Thoracic aorta (tissue), 2 donors: ENCODE measurements at regions not wholly inside any gene's neighbourhood (a gene's known extent, or its start where the extent isn't known, plus 50 kb on each side); places are given as distances from the start of the nearest gene placed in this dataset.

Experiments used
- ATAC-seq: fragments of 150-250 bp; one replicate; pipeline ENCODE4 v1.8.0; 2017; ENCODE audit warnings: low read depth; ENCODE audit not compliant: insufficient number of reproducible peaks, low FRiP score
- DNase-seq: peaks from one replicate; pipeline ENCODE4 v3.0.0-alpha.2; 2020; ENCODE audit warnings: low spot score
- H3K27ac ChIP-seq, 2 donors: fragments of 200-600 bp; sonication (generic); 1 replicate in 1 of 2; 2 replicates in 1 of 2; pipeline ENCODE4 v1.5.1; 2016; ENCODE audit warnings: mild to moderate bottlenecking in 2 of 2, moderate library complexity in 2 of 2
- H3K27me3 ChIP-seq: fragments of 200-600 bp; sonication (generic); replicated peaks from 2 replicates; pipeline ENCODE4 v1.6.0; 2016; ENCODE audit warnings: mild to moderate bottlenecking; ENCODE audit not compliant: insufficient read depth
- H3K36me3 ChIP-seq: fragments of 200-600 bp; sonication (generic); one replicate; pipeline ENCODE4 v1.5.1; 2016
- H3K4me1 ChIP-seq, 2 donors: fragments of 200-600 bp; sonication (generic); 1 replicate in 1 of 2; 2 replicates in 1 of 2; pipeline versions ENCODE4 v1.5.1 to v1.6.0; 2016; ENCODE audit warnings: low read depth in 2 of 2, mild to moderate bottlenecking in 1 of 2; ENCODE audit not compliant: control insufficient read depth in 1 of 2
- H3K4me3 ChIP-seq: fragments of 200-600 bp; sonication (generic); 2 replicates; pipeline ENCODE4 v1.5.1; 2016; ENCODE audit warnings: mild to moderate bottlenecking
- H3K9me3 ChIP-seq: fragments of 200-600 bp; sonication (generic); 2 replicates; pipeline ENCODE4 v1.5.1; 2016
- CTCF ChIP-seq: fragments of 200-600 bp; sonication (generic); IDR thresholded peaks from one replicate; pipeline ENCODE4 v1.5.1; 2019; ENCODE audit warnings: antibody characterized with exemption

- no peaks in the 10 kb centered on the region for H3K27me3 ChIP-seq
- no peaks in the 10 kb centered on the region for H3K9me3 ChIP-seq
- no peaks in the 10 kb centered on the region for H3K4me1 ChIP-seq
- no peak overlapping the region for H3K27ac ChIP-seq
- no peaks in the 10 kb centered on the region for H3K36me3 ChIP-seq
- no peak for TF ChIP-seq CTCF
- ATAC-seq (no peak), DNase-seq (no peak)
- no peak overlapping the region for H3K4me3 ChIP-seq
Measured at GRCh38 chr7:86958380-86958779, 101.1 kb downstream of the ELAPOR2 start.

- ATAC-seq (no peak), DNase-seq (no peak)
- Histone ChIP-seq H3K36me3 (no peaks in the 10 kb centered on the region), H3K27ac (no peak overlapping the region), H3K4me1 (no peaks in the 10 kb centered on the region), H3K27me3 (no peaks in the 10 kb centered on the region), H3K4me3 (no peak overlapping the region), H3K9me3 (no peaks in the 10 kb centered on the region)
- no peak for TF ChIP-seq CTCF
Measured at GRCh38 chr7:86956567-86956966, 102.9 kb downstream of the ELAPOR2 start.

GRCh38 chr7:86955895-86956503, 103.5 kb downstream of the ELAPOR2 start:
- no peaks in the 10 kb centered on the region for H3K27me3 ChIP-seq
- ATAC-seq (no peak), DNase-seq (no peak)
- no peak overlapping the region for H3K4me3 ChIP-seq
- no peaks in the 10 kb centered on the region for H3K9me3 ChIP-seq
- no peak for TF ChIP-seq CTCF
- no peak overlapping the region for H3K27ac ChIP-seq
- H3K4me1 ChIP-seq, result no peaks in the 10 kb centered on the region
- no peaks in the 10 kb centered on the region for H3K36me3 ChIP-seq

- Histone ChIP-seq H3K4me1 (no peaks in the 10 kb centered on the region), H3K36me3 (no peaks in the 10 kb centered on the region)
Measured at GRCh38 chr7:86954971-86955370, 104.5 kb downstream of the ELAPOR2 start.

GRCh38 chr7:86953653-86954336, 105.7 kb downstream of the ELAPOR2 start:
- Histone ChIP-seq H3K9me3 (no peaks in the 10 kb centered on the region), H3K27me3 (no peaks in the 10 kb centered on the region), H3K36me3 (no peaks in the 10 kb centered on the region), H3K4me1 (peaks cover 0 to 10% of the 10 kb centered on the region in 2 donors), H3K27ac (no peak overlapping the region), H3K4me3 (no peak overlapping the region)
- ATAC-seq (no peak), DNase-seq (no peak)
- no peak for TF ChIP-seq CTCF

More at GRCh38 chr7:86954971-86955370, 104.5 kb downstream of the ELAPOR2 start:
- Histone ChIP-seq H3K9me3 (no peaks in the 10 kb centered on the region), H3K4me3 (no peak overlapping the region), H3K27ac (no peak overlapping the region), H3K27me3 (no peaks in the 10 kb centered on the region)
- no peak for DNase-seq
- TF ChIP-seq CTCF, result no peak
- ATAC-seq, result no peak
